Neural cell (in vitro differentiated cells): ENCODE measurements at regions not wholly inside any gene's neighbourhood (a gene's known extent, or its start where the extent isn't known, plus 50 kb on each side); places are given as distances from the start of the nearest gene placed in this dataset.

Experiments
- EZH2 ChIP-seq: fragments of 200-600, 300-800 bp; shearing (Covaris generic), sonication (generic); IDR thresholded peaks from 2 replicates; pipeline ENCODE4 v1.6.1; 2014; ENCODE audit warnings: antibody characterized with exemption, low read length, borderline replicate concordance, mild to moderate bottlenecking; ENCODE audit not compliant: insufficient read depth, poor library complexity, severe bottlenecking
- POLR2AphosphoS5 ChIP-seq: IDR thresholded peaks from 2 replicates; pipeline ENCODE4 v1.6.1; 2012
- RAD21 ChIP-seq: fragments of 450-650 bp; conservative IDR thresholded peaks from 2 replicates; pipeline ENCODE4 v1.6.1; 2014; ENCODE audit warnings: antibody characterized with exemption, mild to moderate bottlenecking, moderate library complexity
- TF ChIP-seq, protein P1 (sequence below): fragments of 450-650 bp; IDR thresholded peaks from 2 replicates; pipeline ENCODE4 v1.5.1; 2014; ENCODE audit warnings: antibody characterized with exemption, mild to moderate bottlenecking, moderate library complexity; ENCODE audit not compliant: poor library complexity, severe bottlenecking

GRCh38 chr5:155897761-155898160 lies 429.2 kb upstream of the SGCD start:
- no peak for TF ChIP-seq EZH2
- TF ChIP-seq RAD21, result no peak
- no peak for TF ChIP-seq POLR2AphosphoS5
- TF ChIP-seq, protein P1, sequence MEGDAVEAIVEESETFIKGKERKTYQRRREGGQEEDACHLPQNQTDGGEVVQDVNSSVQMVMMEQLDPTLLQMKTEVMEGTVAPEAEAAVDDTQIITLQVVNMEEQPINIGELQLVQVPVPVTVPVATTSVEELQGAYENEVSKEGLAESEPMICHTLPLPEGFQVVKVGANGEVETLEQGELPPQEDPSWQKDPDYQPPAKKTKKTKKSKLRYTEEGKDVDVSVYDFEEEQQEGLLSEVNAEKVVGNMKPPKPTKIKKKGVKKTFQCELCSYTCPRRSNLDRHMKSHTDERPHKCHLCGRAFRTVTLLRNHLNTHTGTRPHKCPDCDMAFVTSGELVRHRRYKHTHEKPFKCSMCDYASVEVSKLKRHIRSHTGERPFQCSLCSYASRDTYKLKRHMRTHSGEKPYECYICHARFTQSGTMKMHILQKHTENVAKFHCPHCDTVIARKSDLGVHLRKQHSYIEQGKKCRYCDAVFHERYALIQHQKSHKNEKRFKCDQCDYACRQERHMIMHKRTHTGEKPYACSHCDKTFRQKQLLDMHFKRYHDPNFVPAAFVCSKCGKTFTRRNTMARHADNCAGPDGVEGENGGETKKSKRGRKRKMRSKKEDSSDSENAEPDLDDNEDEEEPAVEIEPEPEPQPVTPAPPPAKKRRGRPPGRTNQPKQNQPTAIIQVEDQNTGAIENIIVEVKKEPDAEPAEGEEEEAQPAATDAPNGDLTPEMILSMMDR, result no peak
